ENCODE measurements at regions not wholly inside any gene's neighbourhood (a gene's known extent, or its start where the extent isn't known, plus 50 kb on each side); places are given as distances from the start of the nearest gene placed in this dataset.
"Not testable (repeated sequence)": the region's sequence is repeated elsewhere in the genome, so short reads cannot be mapped to it uniquely, and the experiment has no call there.

DNA sequence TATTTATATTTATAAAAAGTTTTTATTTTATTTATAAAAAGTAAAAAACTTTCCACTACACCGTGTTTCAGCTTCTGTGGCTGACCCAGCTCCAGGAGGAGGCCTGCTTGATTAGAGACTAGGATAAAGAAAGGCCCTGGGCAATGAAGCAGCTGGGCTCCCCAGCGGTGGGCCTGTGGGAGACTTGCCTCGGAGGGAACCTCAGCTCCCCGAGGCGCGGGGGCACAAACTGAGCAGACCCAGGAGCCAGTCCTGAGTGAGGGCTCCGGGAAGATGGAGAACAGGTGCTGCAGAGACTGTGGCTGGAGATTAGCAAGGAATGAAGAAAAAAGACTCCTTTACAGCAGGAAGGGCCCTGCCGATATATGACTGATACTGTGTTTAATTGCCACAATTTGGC, 63.8 kb upstream of the GJB6 start:
- Histone ChIP-seq H3K27ac (ENCODE audit: low read depth in 1 of 2, low read length in 2 of 2) (no peak overlapping the region), H3K27me3 (ENCODE audit: control insufficient read depth in 1 of 2, insufficient read depth in 2 of 2, low read length in 2 of 2) (peaks cover 0 to 4% of the 10 kb centered on the region in 2 experiments), H3K9me3 (ENCODE audit: control insufficient read depth in 1 of 2, insufficient read depth in 1 of 2, low read length in 2 of 2) (no peaks in the 10 kb centered on the region), H3K36me3 (ENCODE audit: insufficient read depth, low read length) (no peaks in the 10 kb centered on the region), H3K4me3 (ENCODE audit: low read length) (no peak overlapping the region), H3K4me1 (ENCODE audit: insufficient read depth, low read length) (no peaks in the 10 kb centered on the region)
- intact Hi-C loops (cut with DNase I, micrococcal nuclease), result no loop called here
- CTCF ChIA-PET, result no interaction called here
- TF ChIP-seq CTCF (IDR thresholded peaks at IDR 0.05), result no peak
- no peak overlapping the region for H3K4me3 Mint-ChIP-seq
- peaks cover 15% of the 10 kb centered on the region for H3K27me3 Mint-ChIP-seq
- H3K9me3 Mint-ChIP-seq, result no peaks in the 10 kb centered on the region
- ATAC-seq (ENCODE audit: poor library complexity) (no peak), DNase-seq (no peak)
- H3K4me1 Mint-ChIP-seq (ENCODE audit: low read depth), result peaks cover 4% of the 10 kb centered on the region
- POLR2A ChIA-PET, result no interaction called here
- no peak overlapping the region for H3K27ac Mint-ChIP-seq
- H3K36me3 Mint-ChIP-seq (ENCODE audit: low read depth), result no peaks in the 10 kb centered on the region

GRCh38 chr13:20294497-20294896, 62.4 kb upstream of the GJB6 start:
- H3K27ac Mint-ChIP-seq, result no peak overlapping the region
- no peak overlapping the region for H3K4me3 Mint-ChIP-seq
- H3K9me3 Mint-ChIP-seq, result no peaks in the 10 kb centered on the region
- DNase-seq, result no peak
- no peaks in the 10 kb centered on the region for H3K36me3 Mint-ChIP-seq (ENCODE audit: low read depth)
- no peaks in the 10 kb centered on the region for H3K36me3 ChIP-seq (ENCODE audit: insufficient read depth, low read length)
- no peaks in the 10 kb centered on the region for H3K9me3 ChIP-seq (ENCODE audit: control insufficient read depth in 1 of 2, insufficient read depth in 1 of 2, low read length in 2 of 2)
- H3K27me3 ChIP-seq (ENCODE audit: control insufficient read depth in 1 of 2, insufficient read depth in 2 of 2, low read length in 2 of 2), result no peaks in the 10 kb centered on the region
- ATAC-seq (ENCODE audit: poor library complexity), result no peak
- no peak overlapping the region for H3K4me3 ChIP-seq (ENCODE audit: low read length)
- peaks cover 4% of the 10 kb centered on the region for H3K4me1 Mint-ChIP-seq (ENCODE audit: low read depth)
- no peak for TF ChIP-seq CTCF (IDR thresholded peaks at IDR 0.05)
- CTCF ChIA-PET, result no interaction called here
- peaks cover under 1% of the 10 kb centered on the region for H3K27me3 Mint-ChIP-seq
- H3K4me1 ChIP-seq (ENCODE audit: insufficient read depth, low read length), result no peaks in the 10 kb centered on the region
- intact Hi-C loops (cut with DNase I, micrococcal nuclease), result no loop called here
- POLR2A ChIA-PET, result no interaction called here
- H3K27ac ChIP-seq (ENCODE audit: low read depth in 1 of 2, low read length in 2 of 2), result no peak overlapping the region

- H3K9me3 Mint-ChIP-seq; H3K4me1 Mint-ChIP-seq (ENCODE audit: low read depth); H3K27ac ChIP-seq (ENCODE audit: low read depth in 1 of 2, low read length in 2 of 2); ATAC-seq (ENCODE audit: poor library complexity); H3K9me3 ChIP-seq (ENCODE audit: control insufficient read depth in 1 of 2, insufficient read depth in 1 of 2, low read length in 2 of 2); H3K27ac Mint-ChIP-seq; DNase-seq; POLR2A ChIA-PET; H3K36me3 Mint-ChIP-seq (ENCODE audit: low read depth); H3K4me3 ChIP-seq (ENCODE audit: low read length); intact Hi-C loops (cut with DNase I, micrococcal nuclease); H3K27me3 Mint-ChIP-seq; CTCF ChIA-PET; H3K27me3 ChIP-seq (ENCODE audit: control insufficient read depth in 1 of 2, insufficient read depth in 2 of 2, low read length in 2 of 2); H3K36me3 ChIP-seq (ENCODE audit: insufficient read depth, low read length); H3K4me1 ChIP-seq (ENCODE audit: insufficient read depth, low read length); H3K4me3 Mint-ChIP-seq: not testable (repeated sequence)
These were observed 60.2 kb upstream of the GJB6 start for GRCh38 chr13:20292301-20292700.

- peaks cover under 1 to 3% of the 10 kb centered on the region in 2 experiments for H3K9me3 ChIP-seq (ENCODE audit: control insufficient read depth in 1 of 2, insufficient read depth in 1 of 2, low read length in 2 of 2)
- Mint-ChIP-seq H3K27ac (no peak overlapping the region), H3K36me3 (ENCODE audit: low read depth) (peaks cover 7% of the 10 kb centered on the region), H3K4me1 (ENCODE audit: low read depth) (peaks cover 4% of the 10 kb centered on the region), H3K4me3 (no peak overlapping the region), H3K27me3 (no peaks in the 10 kb centered on the region), H3K9me3 (no peaks in the 10 kb centered on the region)
- ChIA-PET CTCF (no interaction called here), POLR2A (no interaction called here)
- intact Hi-C loops (cut with DNase I, micrococcal nuclease), result no loop called here
- H3K27me3 ChIP-seq (ENCODE audit: control insufficient read depth in 1 of 2, insufficient read depth in 2 of 2, low read length in 2 of 2), result no peaks in the 10 kb centered on the region
- DNase-seq, result no peak
- H3K36me3 ChIP-seq (ENCODE audit: insufficient read depth, low read length), result no peaks in the 10 kb centered on the region
- H3K27ac ChIP-seq (ENCODE audit: low read depth in 1 of 2, low read length in 2 of 2), result no peak overlapping the region
- H3K4me1 ChIP-seq (ENCODE audit: insufficient read depth, low read length), result no peaks in the 10 kb centered on the region
- TF ChIP-seq CTCF (IDR thresholded peaks at IDR 0.05), result no peak
- H3K4me3 ChIP-seq (ENCODE audit: low read length), result no peak overlapping the region
- ATAC-seq (ENCODE audit: poor library complexity), result no peak
These were observed 59.6 kb upstream of the GJB6 start for GRCh38 chr13:20291675-20292074.

Measured in CD4-positive, alpha-beta T cell (primary cell).